Liver (tissue), 8 donors: ENCODE measurements at regions not wholly inside any gene's neighbourhood (a gene's known extent, or its start where the extent isn't known, plus 50 kb on each side); places are given as distances from the start of the nearest gene placed in this dataset.

Experiments used
- DNase-seq: peaks from one replicate; pipeline ENCODE4 v3.0.0-alpha.2; 2017; ENCODE audit warnings: low spot score
- H3K27ac ChIP-seq, 2 donors: one replicate each; pipeline ENCODE4 v1.7.0; 2013; ENCODE audit warnings: inconsistent platforms in 2 of 2, low read length in 2 of 2, control low read depth in 1 of 2, low read depth in 1 of 2, mild to moderate bottlenecking in 1 of 2
- H3K27me3 ChIP-seq, 4 donors: one replicate each; pipeline versions ENCODE4 v1.6.1 to v1.7.0; 2013; ENCODE audit warnings: low read length in 3 of 4, inconsistent platforms in 1 of 4, mild to moderate bottlenecking in 1 of 4, moderate library complexity in 1 of 4; ENCODE audit not compliant: control insufficient read depth in 4 of 4, insufficient read depth in 4 of 4
- H3K36me3 ChIP-seq, 4 donors: one replicate each; pipeline versions ENCODE4 v1.6.1 to v1.7.0; 2013; ENCODE audit warnings: low read length in 3 of 4, mild to moderate bottlenecking in 3 of 4, low read depth in 1 of 4, moderate library complexity in 1 of 4; ENCODE audit not compliant: control insufficient read depth in 4 of 4, insufficient read depth in 3 of 4
- H3K4me1 ChIP-seq, 4 donors: one replicate each; pipeline versions ENCODE4 v1.6.1 to v1.7.0; 2013; ENCODE audit warnings: low read length in 3 of 4, mild to moderate bottlenecking in 3 of 4, moderate library complexity in 1 of 4; ENCODE audit not compliant: control insufficient read depth in 4 of 4, insufficient read depth in 4 of 4
- H3K4me3 ChIP-seq, 3 donors: one replicate each; pipeline versions ENCODE4 v1.6.1 to v1.7.0; 2013; ENCODE audit warnings: low read length in 3 of 3, control low read depth in 1 of 3, low read depth in 1 of 3, mild to moderate bottlenecking in 1 of 3
- H3K9ac ChIP-seq, 2 donors: one replicate each; pipeline ENCODE4 v1.7.0; 2013; ENCODE audit warnings: low read length in 2 of 2, mild to moderate bottlenecking in 2 of 2, moderate library complexity in 2 of 2, control low read depth in 1 of 2, low read depth in 1 of 2
- H3K9me3 ChIP-seq, 4 donors: one replicate each; pipeline versions ENCODE4 v1.6.1 to v1.7.0; 2013; ENCODE audit warnings: low read length in 3 of 4; ENCODE audit not compliant: control insufficient read depth in 4 of 4
- ATF3 ChIP-seq: IDR thresholded peaks from 2 replicates; pipeline ENCODE4 v1.6.1; 2016; ENCODE audit warnings: antibody characterized with exemption
- EGR1 ChIP-seq, 2 donors: IDR thresholded peaks; 2 replicates each; pipeline ENCODE4 v1.6.1; 2016 to 2018; ENCODE audit warnings: antibody characterized with exemption in 2 of 2, low read depth in 2 of 2
- FOXA1 ChIP-seq: IDR thresholded peaks from 2 replicates; pipeline ENCODE4 v1.6.1; 2016; ENCODE audit warnings: antibody characterized with exemption
- FOXA2 ChIP-seq: IDR thresholded peaks from 2 replicates; pipeline ENCODE4 v1.6.1; 2016; ENCODE audit warnings: antibody characterized with exemption
- GABPA ChIP-seq, 2 donors: IDR thresholded peaks in 1 of 2; conservative IDR thresholded peaks in 1 of 2; 2 replicates each; pipeline ENCODE4 v1.6.1; 2016; ENCODE audit warnings: antibody characterized with exemption in 2 of 2, mild to moderate bottlenecking in 1 of 2, moderate library complexity in 1 of 2
- HNF4A ChIP-seq, 2 donors: conservative IDR thresholded peaks; 2 replicates each; pipeline ENCODE4 v1.6.1; 2016; ENCODE audit warnings: antibody characterized with exemption in 2 of 2, mild to moderate bottlenecking in 2 of 2
- HNF4G ChIP-seq: IDR thresholded peaks from 2 replicates; pipeline ENCODE4 v1.6.1; 2016; ENCODE audit warnings: antibody characterized with exemption
- MAX ChIP-seq: IDR thresholded peaks from 2 replicates; pipeline ENCODE4 v1.6.1; 2016; ENCODE audit warnings: antibody characterized with exemption
- NR2F2 ChIP-seq: IDR thresholded peaks from 2 replicates; pipeline ENCODE4 v1.6.1; 2016; ENCODE audit warnings: antibody characterized with exemption
- RAD21 ChIP-seq, 2 donors: IDR thresholded peaks; 2 replicates each; pipeline ENCODE4 v1.6.1; 2016; ENCODE audit warnings: antibody characterized with exemption in 2 of 2, mild to moderate bottlenecking in 2 of 2
- RXRA ChIP-seq, 2 donors: IDR thresholded peaks; 2 replicates each; pipeline ENCODE4 v1.6.1; 2017 to 2018; ENCODE audit warnings: antibody characterized with exemption in 2 of 2, mild to moderate bottlenecking in 1 of 2
- SP1 ChIP-seq: IDR thresholded peaks from 2 replicates; pipeline ENCODE4 v1.6.1; 2018; ENCODE audit warnings: antibody characterized with exemption, mild to moderate bottlenecking
- TAF1 ChIP-seq: conservative IDR thresholded peaks from 2 replicates; pipeline ENCODE4 v1.6.1; 2016; ENCODE audit warnings: antibody characterized with exemption, mild to moderate bottlenecking
- YY1 ChIP-seq: IDR thresholded peaks from 2 replicates; pipeline ENCODE4 v1.6.1; 2016; ENCODE audit warnings: antibody characterized with exemption, mild to moderate bottlenecking
- WGBS: extraction: QIAGEN DNeasy Blood & Tissue Kit; methylation state at CpG from one replicate; pipeline ENCODE4 v1.1.7; 2013; 5-methylcytosine and 5-hydroxymethylcytosine counted together
- TF ChIP-seq, protein P1 (sequence below): IDR thresholded peaks from 2 replicates; pipeline ENCODE4 v1.6.1; 2016; ENCODE audit warnings: antibody characterized with exemption, mild to moderate bottlenecking
- TF ChIP-seq, protein P2 (sequence below): fragments of 150-350 bp; IDR thresholded peaks from 2 replicates; pipeline ENCODE4 v1.5.1; 2017; ENCODE audit warnings: improper control_type of control experiment, low read depth, low read length; ENCODE audit not compliant: missing input control
- donor health status: healthy.
- donor health status: healthy.
- donor health status: healthy.
- donor health status: healthy.
- donor health status: healthy.

- Histone ChIP-seq H3K27ac (no peak overlapping the region), H3K9me3 (no peaks in the 10 kb centered on the region), H3K36me3 (no peaks in the 10 kb centered on the region), H3K4me3 (no peak overlapping the region), H3K9ac (no peak overlapping the region), H3K27me3 (no peaks in the 10 kb centered on the region), H3K4me1 (no peaks in the 10 kb centered on the region)
- no peak for TF ChIP-seq NR2F2
- no peak for TF ChIP-seq TAF1
- no peak for TF ChIP-seq ATF3
- no peak for TF ChIP-seq HNF4A (conservative IDR thresholded peaks at IDR 0.05)
- no peak for TF ChIP-seq RXRA (IDR thresholded peaks at IDR 0.05)
- no peak for TF ChIP-seq YY1
- DNase-seq = no peak
- 68% methylated on average over 4 of the region's 4 CpGs for WGBS
Observed at GRCh38 chr19:29076161-29076560, 136.8 kb downstream of the UQCRFS1 start.

- Histone ChIP-seq H3K9me3 (no peaks in the 10 kb centered on the region), H3K4me1 (no peaks in the 10 kb centered on the region), H3K27ac (no peak overlapping the region), H3K27me3 (no peaks in the 10 kb centered on the region), H3K36me3 (no peaks in the 10 kb centered on the region), H3K4me3 (no peak overlapping the region), H3K9ac (no peak overlapping the region)
- 52% methylated on average over 2 of the region's 2 CpGs for WGBS
- TF ChIP-seq MAX (no peak), FOXA1 (no peak), GABPA (IDR thresholded peaks at IDR 0.05 in 1 of 2, conservative IDR thresholded peaks at IDR 0.05 in 1 of 2) (no peak), TAF1 (no peak), RAD21 (IDR thresholded peaks at IDR 0.05) (no peak)
- no peak for DNase-seq
Observed at GRCh38 chr19:29075149-29075548, 137.8 kb downstream of the UQCRFS1 start.

- H3K36me3 ChIP-seq = no peaks in the 10 kb centered on the region
- no peak overlapping the region for H3K27ac ChIP-seq
- no peak for TF ChIP-seq EGR1 (IDR thresholded peaks at IDR 0.05; ENCODE audit: low read depth in 2 of 2)
- no peak for TF ChIP-seq TAF1
- no peak for TF ChIP-seq RXRA (IDR thresholded peaks at IDR 0.05)
- TF ChIP-seq FOXA2 = no peak
- H3K27me3 ChIP-seq = peaks cover 0 to under 1% (median 0%) of the 10 kb centered on the region in 4 donors
- no peaks in the 10 kb centered on the region for H3K4me1 ChIP-seq
- H3K9me3 ChIP-seq = no peaks in the 10 kb centered on the region
- H3K9ac ChIP-seq = no peak overlapping the region
- DNase-seq = no peak
- no peak overlapping the region for H3K4me3 ChIP-seq
- 73% methylated on average over 5 of the region's 5 CpGs for WGBS
Observed at GRCh38 chr19:29074579-29074978, 138.4 kb downstream of the UQCRFS1 start.

GRCh38 chr19:29067831-29068230, 145.1 kb downstream of the UQCRFS1 start:
- Histone ChIP-seq H3K36me3 (no peaks in the 10 kb centered on the region), H3K4me3 (no peak overlapping the region), H3K9me3 (no peaks in the 10 kb centered on the region), H3K27ac (no peak overlapping the region), H3K9ac (no peak overlapping the region), H3K4me1 (no peaks in the 10 kb centered on the region), H3K27me3 (peaks cover 0 to 2% (median 0%) of the 10 kb centered on the region in 4 donors)
- WGBS = 84% methylated on average over 2 of the region's 2 CpGs
- DNase-seq = no peak
- TF ChIP-seq HNF4G = no peak
- TF ChIP-seq ATF3 = no peak
- TF ChIP-seq, protein P1, sequence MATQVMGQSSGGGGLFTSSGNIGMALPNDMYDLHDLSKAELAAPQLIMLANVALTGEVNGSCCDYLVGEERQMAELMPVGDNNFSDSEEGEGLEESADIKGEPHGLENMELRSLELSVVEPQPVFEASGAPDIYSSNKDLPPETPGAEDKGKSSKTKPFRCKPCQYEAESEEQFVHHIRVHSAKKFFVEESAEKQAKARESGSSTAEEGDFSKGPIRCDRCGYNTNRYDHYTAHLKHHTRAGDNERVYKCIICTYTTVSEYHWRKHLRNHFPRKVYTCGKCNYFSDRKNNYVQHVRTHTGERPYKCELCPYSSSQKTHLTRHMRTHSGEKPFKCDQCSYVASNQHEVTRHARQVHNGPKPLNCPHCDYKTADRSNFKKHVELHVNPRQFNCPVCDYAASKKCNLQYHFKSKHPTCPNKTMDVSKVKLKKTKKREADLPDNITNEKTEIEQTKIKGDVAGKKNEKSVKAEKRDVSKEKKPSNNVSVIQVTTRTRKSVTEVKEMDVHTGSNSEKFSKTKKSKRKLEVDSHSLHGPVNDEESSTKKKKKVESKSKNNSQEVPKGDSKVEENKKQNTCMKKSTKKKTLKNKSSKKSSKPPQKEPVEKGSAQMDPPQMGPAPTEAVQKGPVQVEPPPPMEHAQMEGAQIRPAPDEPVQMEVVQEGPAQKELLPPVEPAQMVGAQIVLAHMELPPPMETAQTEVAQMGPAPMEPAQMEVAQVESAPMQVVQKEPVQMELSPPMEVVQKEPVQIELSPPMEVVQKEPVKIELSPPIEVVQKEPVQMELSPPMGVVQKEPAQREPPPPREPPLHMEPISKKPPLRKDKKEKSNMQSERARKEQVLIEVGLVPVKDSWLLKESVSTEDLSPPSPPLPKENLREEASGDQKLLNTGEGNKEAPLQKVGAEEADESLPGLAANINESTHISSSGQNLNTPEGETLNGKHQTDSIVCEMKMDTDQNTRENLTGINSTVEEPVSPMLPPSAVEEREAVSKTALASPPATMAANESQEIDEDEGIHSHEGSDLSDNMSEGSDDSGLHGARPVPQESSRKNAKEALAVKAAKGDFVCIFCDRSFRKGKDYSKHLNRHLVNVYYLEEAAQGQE = no peak
- TF ChIP-seq SP1 = no peak
- TF ChIP-seq MAX = no peak
- no peak for TF ChIP-seq GABPA (IDR thresholded peaks at IDR 0.05 in 1 of 2, conservative IDR thresholded peaks at IDR 0.05 in 1 of 2)
- TF ChIP-seq, protein P2, sequence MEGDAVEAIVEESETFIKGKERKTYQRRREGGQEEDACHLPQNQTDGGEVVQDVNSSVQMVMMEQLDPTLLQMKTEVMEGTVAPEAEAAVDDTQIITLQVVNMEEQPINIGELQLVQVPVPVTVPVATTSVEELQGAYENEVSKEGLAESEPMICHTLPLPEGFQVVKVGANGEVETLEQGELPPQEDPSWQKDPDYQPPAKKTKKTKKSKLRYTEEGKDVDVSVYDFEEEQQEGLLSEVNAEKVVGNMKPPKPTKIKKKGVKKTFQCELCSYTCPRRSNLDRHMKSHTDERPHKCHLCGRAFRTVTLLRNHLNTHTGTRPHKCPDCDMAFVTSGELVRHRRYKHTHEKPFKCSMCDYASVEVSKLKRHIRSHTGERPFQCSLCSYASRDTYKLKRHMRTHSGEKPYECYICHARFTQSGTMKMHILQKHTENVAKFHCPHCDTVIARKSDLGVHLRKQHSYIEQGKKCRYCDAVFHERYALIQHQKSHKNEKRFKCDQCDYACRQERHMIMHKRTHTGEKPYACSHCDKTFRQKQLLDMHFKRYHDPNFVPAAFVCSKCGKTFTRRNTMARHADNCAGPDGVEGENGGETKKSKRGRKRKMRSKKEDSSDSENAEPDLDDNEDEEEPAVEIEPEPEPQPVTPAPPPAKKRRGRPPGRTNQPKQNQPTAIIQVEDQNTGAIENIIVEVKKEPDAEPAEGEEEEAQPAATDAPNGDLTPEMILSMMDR = no peak
